GM12875 (cell line): ENCODE measurements at regions not wholly inside any gene's neighbourhood (a gene's known extent, or its start where the extent isn't known, plus 50 kb on each side); places are given as distances from the start of the nearest gene placed in this dataset.
"Not testable (repeated sequence)": the region's sequence is repeated elsewhere in the genome, so short reads cannot be mapped to it uniquely, and the experiment has no call there.

Source experiments
- H3K4me3 ChIP-seq: one replicate; pipeline ENCODE4 v1.5.1; 2011; ENCODE audit warnings: low read depth, low read length, control low read depth
- TF ChIP-seq, protein P1 (sequence below): IDR thresholded peaks from 2 replicates; pipeline ENCODE4 v1.5.1; 2011; ENCODE audit warnings: low read depth, mild to moderate bottlenecking, control low read depth, inconsistent platforms, low read length, moderate library complexity, borderline replicate concordance; ENCODE audit not compliant: insufficient read depth

GRCh38 chr2:236370847-236371409 lies 106.7 kb upstream of the ASB18 start:
- TF ChIP-seq, protein P1, sequence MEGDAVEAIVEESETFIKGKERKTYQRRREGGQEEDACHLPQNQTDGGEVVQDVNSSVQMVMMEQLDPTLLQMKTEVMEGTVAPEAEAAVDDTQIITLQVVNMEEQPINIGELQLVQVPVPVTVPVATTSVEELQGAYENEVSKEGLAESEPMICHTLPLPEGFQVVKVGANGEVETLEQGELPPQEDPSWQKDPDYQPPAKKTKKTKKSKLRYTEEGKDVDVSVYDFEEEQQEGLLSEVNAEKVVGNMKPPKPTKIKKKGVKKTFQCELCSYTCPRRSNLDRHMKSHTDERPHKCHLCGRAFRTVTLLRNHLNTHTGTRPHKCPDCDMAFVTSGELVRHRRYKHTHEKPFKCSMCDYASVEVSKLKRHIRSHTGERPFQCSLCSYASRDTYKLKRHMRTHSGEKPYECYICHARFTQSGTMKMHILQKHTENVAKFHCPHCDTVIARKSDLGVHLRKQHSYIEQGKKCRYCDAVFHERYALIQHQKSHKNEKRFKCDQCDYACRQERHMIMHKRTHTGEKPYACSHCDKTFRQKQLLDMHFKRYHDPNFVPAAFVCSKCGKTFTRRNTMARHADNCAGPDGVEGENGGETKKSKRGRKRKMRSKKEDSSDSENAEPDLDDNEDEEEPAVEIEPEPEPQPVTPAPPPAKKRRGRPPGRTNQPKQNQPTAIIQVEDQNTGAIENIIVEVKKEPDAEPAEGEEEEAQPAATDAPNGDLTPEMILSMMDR = no peak
- H3K4me3 ChIP-seq = no peak overlapping the region

GRCh38 chr2:236375973-236376476 lies 111.8 kb upstream of the ASB18 start:
- TF ChIP-seq, protein P1 = no peak
- H3K4me3 ChIP-seq = no peak overlapping the region

- TF ChIP-seq, protein P1 = no peak
- no peak overlapping the region for H3K4me3 ChIP-seq
Observed at GRCh38 chr2:236376566-236377244, 112.5 kb upstream of the ASB18 start.

DNA sequence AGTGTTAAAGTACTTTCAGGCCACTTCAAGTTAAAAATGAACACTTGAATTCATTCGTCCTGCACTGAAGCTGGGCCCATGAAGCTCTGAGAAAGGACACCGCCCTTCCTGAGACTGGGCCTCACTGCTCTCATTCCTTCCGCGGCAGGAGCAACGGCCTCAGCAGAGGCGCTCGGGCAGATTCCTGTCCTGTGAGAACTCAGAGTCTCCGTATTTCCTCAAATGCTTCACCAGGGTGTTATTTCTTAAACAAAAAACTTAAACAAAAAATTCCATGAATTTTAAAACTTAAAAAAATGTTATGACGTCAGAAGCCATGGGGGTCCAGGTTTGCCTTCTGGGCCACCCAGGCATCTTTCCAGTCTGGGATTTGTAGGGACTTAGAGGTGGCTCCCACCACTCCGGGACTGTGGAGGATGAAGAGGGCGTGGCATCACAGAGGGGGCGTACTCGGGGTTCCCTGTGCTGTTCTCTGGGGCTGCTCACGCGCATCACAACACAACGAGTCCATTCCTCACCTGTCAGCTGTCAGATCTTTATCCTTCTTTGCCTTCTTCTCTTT lies 115.9 kb upstream of the ASB18 start:
- H3K4me3 ChIP-seq = no peak overlapping the region
- TF ChIP-seq, protein P1 = no peak

- H3K4me3 ChIP-seq = not testable (repeated sequence)
Observed at GRCh38 chr2:236381253-236381652, 117.0 kb upstream of the ASB18 start.

GRCh38 chr2:236389284-236390216 lies 125.3 kb upstream of the ASB18 start:
- not testable (repeated sequence) for H3K4me3 ChIP-seq

- TF ChIP-seq, protein P1 = no peak
- no peak overlapping the region for H3K4me3 ChIP-seq
Observed at GRCh38 chr2:236393101-236393500, 128.9 kb upstream of the ASB18 start.
